Vagina (tissue), 2 donors: ENCODE measurements at regions not wholly inside any gene's neighbourhood (a gene's known extent, or its start where the extent isn't known, plus 50 kb on each side); places are given as distances from the start of the nearest gene placed in this dataset.

Experiments
- CTCF ChIP-seq, 3 experiments: fragments of 450-650 bp in 2 of 3; fragments of 200-600 bp in 1 of 3; sonication (generic) in 1 of 3; IDR thresholded peaks; one replicate each; pipeline ENCODE4 v1.5.1; 2017 to 2019; ENCODE audit warnings: antibody characterized with exemption in 3 of 3, mild to moderate bottlenecking in 2 of 3, moderate library complexity in 2 of 3
- POLR2A ChIP-seq, 2 donors: fragments of 450-650 bp; IDR thresholded peaks; one replicate each; pipeline ENCODE4 v1.6.1; 2017; ENCODE audit warnings: antibody characterized with exemption in 2 of 2, mild to moderate bottlenecking in 2 of 2, moderate library complexity in 2 of 2
- POLR2AphosphoS5 ChIP-seq, 2 donors: sonication (generic); formaldehyde crosslinking; IDR thresholded peaks; one replicate each; pipeline ENCODE4 v1.9.0; 2017; ENCODE audit warnings: antibody characterized with exemption in 2 of 2, mild to moderate bottlenecking in 2 of 2, low read depth in 1 of 2; ENCODE audit not compliant: insufficient read depth in 1 of 2

GRCh38 chr9:95689669-95690068 lies 172.9 kb upstream of the PTCH1 start:
- no peak for TF ChIP-seq CTCF (IDR thresholded peaks at IDR 0.05)
- no peak for TF ChIP-seq POLR2A (IDR thresholded peaks at IDR 0.05)
- no peak for TF ChIP-seq POLR2AphosphoS5 (IDR thresholded peaks at IDR 0.05; ENCODE audit: insufficient read depth in 1 of 2, low read depth in 1 of 2)
